ENCODE measurements at regions not wholly inside any gene's neighbourhood (a gene's known extent, or its start where the extent isn't known, plus 50 kb on each side); places are given as distances from the start of the nearest gene placed in this dataset.

DNA sequence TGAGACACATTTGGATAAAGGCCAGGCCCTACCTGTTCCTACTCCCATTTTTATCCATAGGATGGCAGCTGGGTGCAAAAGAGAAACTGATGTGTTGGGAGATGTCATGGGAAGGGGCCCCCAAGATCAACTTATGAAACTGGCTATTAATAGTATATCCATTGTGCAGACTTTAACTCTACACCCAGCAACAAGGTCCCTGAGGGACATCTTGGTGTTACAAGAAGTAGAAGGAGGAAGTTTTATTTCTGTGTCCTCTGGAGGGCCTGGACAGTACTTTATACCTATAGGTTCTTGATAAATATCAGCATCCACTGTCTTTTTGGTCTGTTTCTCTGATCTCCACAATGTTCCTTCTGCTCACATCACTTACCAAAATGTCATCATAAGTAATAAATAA lies 84.6 kb downstream of the BTG1 start:
- TF ChIP-seq, protein P1, sequence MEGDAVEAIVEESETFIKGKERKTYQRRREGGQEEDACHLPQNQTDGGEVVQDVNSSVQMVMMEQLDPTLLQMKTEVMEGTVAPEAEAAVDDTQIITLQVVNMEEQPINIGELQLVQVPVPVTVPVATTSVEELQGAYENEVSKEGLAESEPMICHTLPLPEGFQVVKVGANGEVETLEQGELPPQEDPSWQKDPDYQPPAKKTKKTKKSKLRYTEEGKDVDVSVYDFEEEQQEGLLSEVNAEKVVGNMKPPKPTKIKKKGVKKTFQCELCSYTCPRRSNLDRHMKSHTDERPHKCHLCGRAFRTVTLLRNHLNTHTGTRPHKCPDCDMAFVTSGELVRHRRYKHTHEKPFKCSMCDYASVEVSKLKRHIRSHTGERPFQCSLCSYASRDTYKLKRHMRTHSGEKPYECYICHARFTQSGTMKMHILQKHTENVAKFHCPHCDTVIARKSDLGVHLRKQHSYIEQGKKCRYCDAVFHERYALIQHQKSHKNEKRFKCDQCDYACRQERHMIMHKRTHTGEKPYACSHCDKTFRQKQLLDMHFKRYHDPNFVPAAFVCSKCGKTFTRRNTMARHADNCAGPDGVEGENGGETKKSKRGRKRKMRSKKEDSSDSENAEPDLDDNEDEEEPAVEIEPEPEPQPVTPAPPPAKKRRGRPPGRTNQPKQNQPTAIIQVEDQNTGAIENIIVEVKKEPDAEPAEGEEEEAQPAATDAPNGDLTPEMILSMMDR (IDR thresholded peaks at IDR 0.05), result no peak
- no peak for TF ChIP-seq POLR2A (IDR thresholded peaks at IDR 0.05)
